ENCODE measurements at regions not wholly inside any gene's neighbourhood (a gene's known extent, or its start where the extent isn't known, plus 50 kb on each side); places are given as distances from the start of the nearest gene placed in this dataset.

GRCh38 chr1:218718977-218719376 is 373.8 kb downstream of the TGFB2 start:
- TF ChIP-seq POLR2A (IDR thresholded peaks at IDR 0.05) (no peak), EP300 (IDR thresholded peaks at IDR 0.05) (no peak)

All from upper lobe of left lung (tissue), 4 donors.